Epithelial cell of esophagus (primary cell): ENCODE measurements at regions not wholly inside any gene's neighbourhood (a gene's known extent, or its start where the extent isn't known, plus 50 kb on each side); places are given as distances from the start of the nearest gene placed in this dataset.
"Not testable (repeated sequence)": the region's sequence is repeated elsewhere in the genome, so short reads cannot be mapped to it uniquely, and the experiment has no call there.

ENCODE experiments used
- DNase-seq: peaks from one replicate; pipeline ENCODE4 v3.0.0; 2010; ENCODE audit warnings: low read depth
- H3K4me3 ChIP-seq: 2 replicates; pipeline ENCODE4 v1.5.1; 2011; ENCODE audit warnings: mild to moderate bottlenecking, low read length, control low read depth
- TF ChIP-seq, protein P1 (sequence below): IDR thresholded peaks from 2 replicates; pipeline ENCODE4 v1.5.1; 2011; ENCODE audit warnings: low read depth, mild to moderate bottlenecking, low read length, control low read depth, inconsistent platforms; ENCODE audit not compliant: insufficient read depth; ENCODE audit errors: missing control alignments

DNA sequence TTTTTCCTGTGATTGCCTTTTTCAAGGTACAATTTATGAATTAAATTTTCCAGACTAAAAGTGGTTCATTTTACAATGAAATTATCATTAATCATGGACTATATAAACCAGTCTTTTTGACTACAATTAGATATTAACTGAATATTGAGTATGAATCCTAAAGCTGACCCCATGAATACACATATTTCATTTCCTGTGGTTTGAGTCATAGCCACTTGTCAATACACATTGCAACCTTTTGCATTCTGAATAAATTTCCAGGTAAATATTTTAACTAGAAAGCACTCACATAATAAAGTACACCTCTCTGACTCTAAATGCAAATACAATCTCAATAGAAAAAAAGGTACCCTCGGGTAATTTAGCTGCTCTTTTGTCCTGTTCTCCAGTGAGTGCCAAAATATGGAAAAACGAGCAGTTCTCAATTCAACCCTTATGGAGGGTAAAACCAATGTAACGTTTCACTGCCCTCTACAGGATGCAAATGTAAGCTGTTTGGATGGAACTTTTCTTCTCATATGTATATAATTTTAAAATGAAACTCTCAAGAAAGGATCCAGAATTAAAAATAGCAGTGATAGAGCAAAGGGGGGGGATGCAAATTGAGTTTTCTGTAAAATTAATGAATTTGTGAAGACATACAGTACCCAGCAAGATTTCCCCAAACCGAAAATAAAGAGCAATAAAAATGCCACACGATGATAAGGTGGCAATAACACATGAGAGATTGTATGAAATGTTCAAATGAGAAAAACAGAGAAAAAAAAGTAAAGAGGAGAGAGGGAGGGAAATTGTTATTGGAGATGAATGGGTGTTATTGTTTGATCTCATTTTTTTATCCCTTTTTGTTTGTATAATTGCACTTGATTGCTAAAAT lies 1795.7 kb upstream of the PIK3C3 start:
- TF ChIP-seq, protein P1, sequence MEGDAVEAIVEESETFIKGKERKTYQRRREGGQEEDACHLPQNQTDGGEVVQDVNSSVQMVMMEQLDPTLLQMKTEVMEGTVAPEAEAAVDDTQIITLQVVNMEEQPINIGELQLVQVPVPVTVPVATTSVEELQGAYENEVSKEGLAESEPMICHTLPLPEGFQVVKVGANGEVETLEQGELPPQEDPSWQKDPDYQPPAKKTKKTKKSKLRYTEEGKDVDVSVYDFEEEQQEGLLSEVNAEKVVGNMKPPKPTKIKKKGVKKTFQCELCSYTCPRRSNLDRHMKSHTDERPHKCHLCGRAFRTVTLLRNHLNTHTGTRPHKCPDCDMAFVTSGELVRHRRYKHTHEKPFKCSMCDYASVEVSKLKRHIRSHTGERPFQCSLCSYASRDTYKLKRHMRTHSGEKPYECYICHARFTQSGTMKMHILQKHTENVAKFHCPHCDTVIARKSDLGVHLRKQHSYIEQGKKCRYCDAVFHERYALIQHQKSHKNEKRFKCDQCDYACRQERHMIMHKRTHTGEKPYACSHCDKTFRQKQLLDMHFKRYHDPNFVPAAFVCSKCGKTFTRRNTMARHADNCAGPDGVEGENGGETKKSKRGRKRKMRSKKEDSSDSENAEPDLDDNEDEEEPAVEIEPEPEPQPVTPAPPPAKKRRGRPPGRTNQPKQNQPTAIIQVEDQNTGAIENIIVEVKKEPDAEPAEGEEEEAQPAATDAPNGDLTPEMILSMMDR, result peak; percentile 71
- no peak overlapping the region for H3K4me3 ChIP-seq
- peak; percentile 52 for DNase-seq

DNA sequence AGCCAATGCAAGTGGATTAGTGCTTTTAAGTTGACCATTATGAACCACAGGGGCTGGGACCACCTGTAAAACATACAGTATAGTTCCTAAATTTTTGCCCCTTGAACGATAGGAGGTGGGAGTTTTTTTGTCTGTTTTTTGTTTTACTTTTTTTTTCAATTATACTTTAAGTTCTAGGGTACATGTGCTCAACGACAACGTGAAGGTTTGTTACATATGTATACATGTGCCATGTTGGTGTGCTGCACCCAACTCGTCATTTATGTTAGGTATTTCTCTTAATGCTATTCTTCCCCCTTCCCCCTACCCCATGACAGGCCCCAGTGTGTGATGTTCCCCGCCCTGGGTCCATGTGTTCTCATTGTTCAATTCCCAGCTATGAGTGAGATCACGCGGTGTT lies 1797.9 kb upstream of the PIK3C3 start:
- DNase-seq, result no peak
- H3K4me3 ChIP-seq, result no peak overlapping the region
- TF ChIP-seq, protein P1, result no peak

DNA sequence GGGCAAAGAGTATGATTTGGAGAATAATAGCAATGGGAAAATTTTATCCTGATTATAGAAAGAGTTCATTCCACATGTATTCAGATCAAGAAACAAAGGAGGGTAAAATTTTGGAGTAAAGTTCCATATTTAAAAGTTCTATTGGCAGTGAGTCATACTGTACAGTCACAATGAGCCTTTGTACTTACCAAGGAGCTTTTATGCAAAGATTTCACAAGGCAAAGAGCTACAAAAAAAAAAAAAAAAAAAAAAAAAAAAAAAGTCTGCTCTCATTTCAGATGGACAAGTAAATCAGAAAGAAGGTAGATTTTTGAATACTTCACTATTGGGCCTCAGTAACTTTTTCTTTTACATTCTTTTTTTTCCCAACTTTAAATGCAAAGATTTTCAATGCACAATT lies 1802.2 kb upstream of the PIK3C3 start:
- no peak overlapping the region for H3K4me3 ChIP-seq
- TF ChIP-seq, protein P1, result no peak
- peak; percentile 30 for DNase-seq

DNA sequence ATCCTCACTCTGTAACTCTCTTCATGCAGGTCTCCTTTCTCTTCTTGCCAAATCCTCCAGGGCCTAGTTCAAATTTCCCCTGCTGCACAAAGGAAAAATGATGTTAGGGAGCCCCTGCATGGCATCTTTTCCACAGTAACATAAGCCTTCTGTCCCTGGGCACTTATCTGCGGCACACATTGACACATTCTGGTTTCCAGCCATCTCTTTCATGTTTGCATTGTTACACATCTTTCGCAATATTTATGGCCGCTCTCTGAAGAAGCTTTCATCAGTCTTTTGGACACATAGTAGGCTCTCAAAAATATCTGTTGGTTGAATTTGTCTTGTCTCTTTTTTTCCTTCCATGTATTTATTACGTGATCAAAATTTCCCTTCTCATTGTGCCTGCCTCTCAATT lies 1806.1 kb upstream of the PIK3C3 start:
- TF ChIP-seq, protein P1, result no peak
- DNase-seq, result no peak
- H3K4me3 ChIP-seq, result no peak overlapping the region

DNA sequence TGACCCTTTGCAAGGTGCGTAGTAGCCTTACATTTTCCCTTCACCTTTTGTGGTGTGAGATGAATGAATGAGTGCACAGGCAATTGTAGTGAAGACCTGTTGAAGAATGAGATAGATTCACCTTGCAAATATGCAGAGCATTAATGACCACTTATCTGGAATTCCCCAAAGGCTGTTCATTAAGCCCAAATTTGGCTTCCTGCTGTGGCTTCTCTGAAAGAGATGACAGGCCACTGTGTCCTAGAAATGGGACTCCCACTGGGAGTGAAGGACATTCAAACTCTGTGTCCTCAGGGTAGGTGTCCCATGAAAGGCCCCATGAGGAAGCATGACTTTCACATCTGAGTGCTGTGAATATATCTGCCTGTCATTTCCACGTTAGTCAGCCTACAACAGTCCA lies 1821.8 kb upstream of the PIK3C3 start:
- TF ChIP-seq, protein P1, result no peak
- DNase-seq, result no peak
- no peak overlapping the region for H3K4me3 ChIP-seq

DNA sequence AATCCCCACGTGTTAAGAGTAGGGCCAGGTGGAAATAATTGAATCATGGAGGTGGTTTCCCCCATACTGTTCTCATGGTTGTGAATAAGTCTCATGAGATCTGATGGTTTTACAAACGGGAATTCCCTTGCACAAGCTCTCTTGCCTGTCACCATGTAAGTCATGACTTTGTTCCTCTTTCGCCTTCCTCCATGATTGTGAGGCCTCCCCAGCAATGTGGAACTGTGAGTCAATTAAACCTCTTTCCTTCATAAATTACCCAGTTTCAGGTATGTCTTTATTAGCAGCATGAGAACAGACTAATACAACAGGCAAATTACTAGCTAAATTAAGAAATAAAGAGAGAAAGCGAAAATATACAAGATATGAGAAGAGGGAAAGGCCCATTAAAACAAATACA lies 1822.6 kb upstream of the PIK3C3 start:
- not testable (repeated sequence) for H3K4me3 ChIP-seq, DNase-seq

DNA sequence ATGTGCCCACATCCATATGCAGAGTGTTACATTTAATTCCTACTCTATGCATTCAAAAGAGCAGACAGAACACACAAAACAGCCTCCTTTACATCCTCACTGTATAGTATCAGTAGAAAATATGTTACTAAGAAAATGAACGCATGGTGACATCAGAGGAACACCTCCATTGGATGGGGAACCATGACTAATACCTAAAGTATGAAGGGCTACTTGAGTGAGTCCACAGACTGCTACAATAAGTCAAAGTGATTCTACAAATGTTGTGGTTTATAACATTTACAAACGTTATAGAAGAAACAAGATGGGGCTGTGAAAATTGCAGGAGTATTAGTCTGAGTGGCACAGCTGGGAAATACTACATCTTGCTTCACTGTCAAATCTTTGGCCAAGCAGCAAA lies 1830.9 kb upstream of the PIK3C3 start:
- DNase-seq, result peak; percentile 65
- H3K4me3 ChIP-seq, result no peak overlapping the region
- TF ChIP-seq, protein P1, result no peak
